CD4-positive, alpha-beta T cell treated with Interleukin-4 for 1 hour (primary cell): ENCODE measurements at regions not wholly inside any gene's neighbourhood (a gene's known extent, or its start where the extent isn't known, plus 50 kb on each side); places are given as distances from the start of the nearest gene placed in this dataset.
"Not testable (repeated sequence)": the region's sequence is repeated elsewhere in the genome, so short reads cannot be mapped to it uniquely, and the experiment has no call there.

ENCODE experiments used
- DNase-seq, 2 donors: peaks; one replicate each; pipeline ENCODE4 v3.0.0-alpha.2; 2020 to 2022

- no peak for DNase-seq
These were observed 335.7 kb upstream of the SNX7 start for GRCh38 chr1:98325646-98326440.

GRCh38 chr1:98323906-98324358, 337.6 kb upstream of the SNX7 start:
- DNase-seq = peak; percentile 22 to 44

GRCh38 chr1:98323388-98323787, 338.1 kb upstream of the SNX7 start:
- peak in 1 of 2 donors; percentile 1 for DNase-seq

- no peak for DNase-seq
These were observed 338.6 kb upstream of the SNX7 start for GRCh38 chr1:98322966-98323365.

GRCh38 chr1:98322086-98322485, 339.4 kb upstream of the SNX7 start:
- DNase-seq = no peak

- DNase-seq = no peak
These were observed 340.3 kb upstream of the SNX7 start for GRCh38 chr1:98321191-98321590.

- DNase-seq = no peak
These were observed 345.1 kb upstream of the SNX7 start for GRCh38 chr1:98316286-98316905.

- DNase-seq = no peak
These were observed 346.2 kb upstream of the SNX7 start for GRCh38 chr1:98315309-98315708.

GRCh38 chr1:98314601-98315000, 346.9 kb upstream of the SNX7 start:
- no peak for DNase-seq

GRCh38 chr1:98306517-98307089, 354.9 kb upstream of the SNX7 start:
- no peak for DNase-seq

GRCh38 chr1:98305362-98305761, 356.2 kb upstream of the SNX7 start:
- DNase-seq = no peak

GRCh38 chr1:98304888-98305287, 356.6 kb upstream of the SNX7 start:
- no peak for DNase-seq

- DNase-seq = no peak
These were observed 361.7 kb upstream of the SNX7 start for GRCh38 chr1:98299861-98300260.

GRCh38 chr1:98299313-98299712, 362.2 kb upstream of the SNX7 start:
- no peak for DNase-seq

GRCh38 chr1:98298319-98298718, 363.2 kb upstream of the SNX7 start:
- DNase-seq = no peak

- DNase-seq = no peak
These were observed 364.8 kb upstream of the SNX7 start for GRCh38 chr1:98296681-98297080.

GRCh38 chr1:98294127-98294526, 367.4 kb upstream of the SNX7 start:
- no peak for DNase-seq

GRCh38 chr1:98292994-98293393, 368.5 kb upstream of the SNX7 start:
- no peak for DNase-seq

- DNase-seq = no peak
These were observed 368.5 kb upstream of the DPYD start for GRCh38 chr1:98289311-98289710.

- no peak for DNase-seq
These were observed 367.7 kb upstream of the DPYD start for GRCh38 chr1:98288494-98288893.

- no peak for DNase-seq
These were observed 366.8 kb upstream of the DPYD start for GRCh38 chr1:98287626-98288025.

- DNase-seq = no peak
These were observed 365.8 kb upstream of the DPYD start for GRCh38 chr1:98286656-98287055.

GRCh38 chr1:98285286-98285685, 364.5 kb upstream of the DPYD start:
- not testable (repeated sequence) for DNase-seq

GRCh38 chr1:98280049-98280448, 359.2 kb upstream of the DPYD start:
- no peak for DNase-seq
